Colonic mucosa (tissue), 4 donors: ENCODE measurements at regions not wholly inside any gene's neighbourhood (a gene's known extent, or its start where the extent isn't known, plus 50 kb on each side); places are given as distances from the start of the nearest gene placed in this dataset.

Experiments used
- DNase-seq: peaks from one replicate; pipeline ENCODE4 v3.0.0-alpha.2; 2020
- H3K27ac ChIP-seq: fragments of 200-600 bp; one replicate; pipeline ENCODE4 v1.8.0; 2021
- H3K27me3 ChIP-seq: fragments of 200-600 bp; one replicate; pipeline ENCODE4 v1.8.0; 2021
- H3K36me3 ChIP-seq: fragments of 200-600 bp; one replicate; pipeline ENCODE4 v1.8.0; 2021
- H3K4me1 ChIP-seq: fragments of 200-600 bp; one replicate; pipeline ENCODE4 v1.8.0; 2021; ENCODE audit warnings: mild to moderate bottlenecking
- H3K4me3 ChIP-seq: fragments of 200-600 bp; one replicate; pipeline ENCODE4 v1.8.0; 2021
- H3K9ac ChIP-seq, 2 donors: one replicate each; pipeline ENCODE4 v1.7.0; 2013; ENCODE audit warnings: control low read depth in 2 of 2, low read depth in 2 of 2, low read length in 2 of 2
- H3K9me3 ChIP-seq: fragments of 200-600 bp; one replicate; pipeline ENCODE4 v1.8.0; 2021
- intact Hi-C: fragments of 100-400 bp; cut with DNase I; formaldehyde crosslinking; loops from one replicate; pipeline ENCODE4 v1.14.1; 2022
- TF ChIP-seq, protein P1 (sequence below): fragments of 200-600 bp; IDR thresholded peaks from one replicate; pipeline ENCODE4 v1.8.0; 2022; ENCODE audit warnings: antibody characterized with exemption, mild to moderate bottlenecking
- donor health status: healthy.
- donor health status: DM: no; HTN: no; CAD: no.
- donor health status: DM: no; HTN: no; CAD: no.

- Histone ChIP-seq H3K27me3 (no peaks in the 10 kb centered on the region), H3K36me3 (no peaks in the 10 kb centered on the region), H3K9me3 (no peaks in the 10 kb centered on the region), H3K4me1 (no peaks in the 10 kb centered on the region), H3K9ac (no peak overlapping the region), H3K27ac (no peak overlapping the region), H3K4me3 (no peak overlapping the region)
- TF ChIP-seq, protein P1, sequence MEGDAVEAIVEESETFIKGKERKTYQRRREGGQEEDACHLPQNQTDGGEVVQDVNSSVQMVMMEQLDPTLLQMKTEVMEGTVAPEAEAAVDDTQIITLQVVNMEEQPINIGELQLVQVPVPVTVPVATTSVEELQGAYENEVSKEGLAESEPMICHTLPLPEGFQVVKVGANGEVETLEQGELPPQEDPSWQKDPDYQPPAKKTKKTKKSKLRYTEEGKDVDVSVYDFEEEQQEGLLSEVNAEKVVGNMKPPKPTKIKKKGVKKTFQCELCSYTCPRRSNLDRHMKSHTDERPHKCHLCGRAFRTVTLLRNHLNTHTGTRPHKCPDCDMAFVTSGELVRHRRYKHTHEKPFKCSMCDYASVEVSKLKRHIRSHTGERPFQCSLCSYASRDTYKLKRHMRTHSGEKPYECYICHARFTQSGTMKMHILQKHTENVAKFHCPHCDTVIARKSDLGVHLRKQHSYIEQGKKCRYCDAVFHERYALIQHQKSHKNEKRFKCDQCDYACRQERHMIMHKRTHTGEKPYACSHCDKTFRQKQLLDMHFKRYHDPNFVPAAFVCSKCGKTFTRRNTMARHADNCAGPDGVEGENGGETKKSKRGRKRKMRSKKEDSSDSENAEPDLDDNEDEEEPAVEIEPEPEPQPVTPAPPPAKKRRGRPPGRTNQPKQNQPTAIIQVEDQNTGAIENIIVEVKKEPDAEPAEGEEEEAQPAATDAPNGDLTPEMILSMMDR: no peak
- DNase-seq: no peak
- intact Hi-C loops: no loop called here
These were observed 251.9 kb upstream of the KCND2 start for GRCh38 chr7:120021085-120021484.

DNA sequence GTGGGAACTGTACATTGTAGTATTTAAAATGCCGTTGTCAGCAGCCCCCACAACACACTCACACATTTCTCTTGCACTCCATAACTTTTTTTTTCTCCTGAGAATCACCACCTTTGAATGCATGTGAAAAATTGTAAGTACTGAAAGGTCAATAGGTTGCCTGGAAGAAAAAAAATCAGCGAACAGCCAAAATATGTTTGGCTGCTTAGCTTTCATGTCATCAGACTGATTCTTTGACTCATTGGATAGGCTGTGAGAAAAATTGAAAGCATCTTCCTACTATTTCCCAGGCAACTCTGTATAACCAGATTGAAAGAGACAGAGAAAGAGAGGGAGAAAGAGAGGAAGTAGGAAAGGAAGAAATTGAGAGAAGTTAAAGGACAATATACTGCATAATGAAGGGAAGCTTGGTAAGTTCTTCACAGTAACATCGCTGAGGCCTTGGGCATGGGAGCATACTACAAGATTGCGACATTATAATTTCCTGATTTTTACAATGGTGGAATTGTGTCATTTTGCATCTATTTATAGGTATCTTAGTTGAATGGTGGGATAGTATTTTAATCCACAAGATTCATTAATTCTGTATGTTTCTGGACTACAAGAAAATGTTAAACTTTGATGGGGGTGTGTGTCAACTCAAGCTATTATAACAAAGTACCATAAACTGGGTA, 249.3 kb upstream of the KCND2 start:
- no peaks in the 10 kb centered on the region for H3K4me1 ChIP-seq
- no peak overlapping the region for H3K4me3 ChIP-seq
- intact Hi-C loops: no loop called here
- H3K9ac ChIP-seq: no peak overlapping the region
- TF ChIP-seq, protein P1: no peak
- no peaks in the 10 kb centered on the region for H3K9me3 ChIP-seq
- no peak for DNase-seq
- H3K27me3 ChIP-seq: no peaks in the 10 kb centered on the region
- no peaks in the 10 kb centered on the region for H3K36me3 ChIP-seq
- no peak overlapping the region for H3K27ac ChIP-seq

DNA sequence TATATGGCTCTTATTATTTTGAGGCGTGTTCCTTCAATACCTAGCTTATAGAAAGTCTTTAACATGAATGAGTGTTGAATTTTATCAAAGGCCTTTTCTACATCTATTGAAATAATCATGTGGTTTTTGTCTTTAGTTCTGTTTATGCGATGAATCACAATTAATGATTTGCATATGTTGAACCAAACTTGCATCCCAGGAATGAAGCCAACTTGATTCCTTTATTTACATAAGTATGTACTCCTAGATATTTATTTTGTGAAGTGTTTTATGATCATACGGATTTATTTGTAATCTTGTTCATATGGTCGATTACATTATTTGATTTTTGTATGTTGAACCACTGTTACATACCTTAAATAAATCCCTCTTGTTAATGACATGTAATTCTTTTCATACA, 244.3 kb upstream of the KCND2 start:
- no peaks in the 10 kb centered on the region for H3K27me3 ChIP-seq
- no peaks in the 10 kb centered on the region for H3K9me3 ChIP-seq
- no peak overlapping the region for H3K4me3 ChIP-seq
- no peaks in the 10 kb centered on the region for H3K4me1 ChIP-seq
- intact Hi-C loops: no loop called here
- TF ChIP-seq, protein P1: no peak
- no peak for DNase-seq
- H3K36me3 ChIP-seq: no peaks in the 10 kb centered on the region
- no peak overlapping the region for H3K9ac ChIP-seq
- H3K27ac ChIP-seq: no peak overlapping the region

- Histone ChIP-seq H3K36me3 (no peaks in the 10 kb centered on the region), H3K9ac (no peak overlapping the region), H3K27ac (no peak overlapping the region), H3K9me3 (no peaks in the 10 kb centered on the region), H3K4me3 (no peak overlapping the region), H3K27me3 (no peaks in the 10 kb centered on the region), H3K4me1 (no peaks in the 10 kb centered on the region)
- no peak for DNase-seq
- intact Hi-C loops: no loop called here
- TF ChIP-seq, protein P1: no peak
These were observed 242.1 kb upstream of the KCND2 start for GRCh38 chr7:120030876-120031275.

DNA sequence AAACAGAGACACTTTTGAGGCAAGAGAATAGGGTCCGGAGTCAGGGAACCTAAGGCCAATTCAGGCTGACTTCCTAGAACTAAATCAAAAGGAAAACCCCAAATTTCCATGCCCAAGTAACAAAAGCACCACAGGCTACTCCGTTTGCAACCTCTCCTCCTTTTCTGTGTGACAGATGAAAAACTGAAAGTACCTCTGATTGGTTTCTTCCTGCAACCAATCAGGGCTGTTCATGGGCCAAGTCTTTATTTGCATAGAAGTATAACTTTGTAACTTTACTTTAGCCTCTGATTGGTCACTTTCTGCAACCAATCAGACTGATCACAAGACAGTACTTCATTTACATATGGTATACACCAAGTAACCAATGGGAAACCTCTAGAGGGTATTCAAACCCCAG, 239.9 kb upstream of the KCND2 start:
- H3K4me3 ChIP-seq: no peak overlapping the region

More for the DNA sequence above, 239.9 kb upstream of the KCND2 start:
- Histone ChIP-seq H3K27ac (no peak overlapping the region), H3K9me3 (no peaks in the 10 kb centered on the region), H3K36me3 (no peaks in the 10 kb centered on the region), H3K4me1 (no peaks in the 10 kb centered on the region), H3K27me3 (no peaks in the 10 kb centered on the region), H3K9ac (no peak overlapping the region)
- DNase-seq: no peak
- TF ChIP-seq, protein P1: no peak
- intact Hi-C loops: no loop called here
